GM21529 (cell line): ENCODE measurements at regions not wholly inside any gene's neighbourhood (a gene's known extent, or its start where the extent isn't known, plus 50 kb on each side); places are given as distances from the start of the nearest gene placed in this dataset.
"Not testable (repeated sequence)": the region's sequence is repeated elsewhere in the genome, so short reads cannot be mapped to it uniquely, and the experiment has no call there.

ENCODE experiments used
- ATAC-seq: cut with Tn5 transposase; IDR thresholded peaks from one replicate; pipeline ENCODE4 v1.9.1; 2021; ENCODE audit not compliant: unreplicated experiment

DNA sequence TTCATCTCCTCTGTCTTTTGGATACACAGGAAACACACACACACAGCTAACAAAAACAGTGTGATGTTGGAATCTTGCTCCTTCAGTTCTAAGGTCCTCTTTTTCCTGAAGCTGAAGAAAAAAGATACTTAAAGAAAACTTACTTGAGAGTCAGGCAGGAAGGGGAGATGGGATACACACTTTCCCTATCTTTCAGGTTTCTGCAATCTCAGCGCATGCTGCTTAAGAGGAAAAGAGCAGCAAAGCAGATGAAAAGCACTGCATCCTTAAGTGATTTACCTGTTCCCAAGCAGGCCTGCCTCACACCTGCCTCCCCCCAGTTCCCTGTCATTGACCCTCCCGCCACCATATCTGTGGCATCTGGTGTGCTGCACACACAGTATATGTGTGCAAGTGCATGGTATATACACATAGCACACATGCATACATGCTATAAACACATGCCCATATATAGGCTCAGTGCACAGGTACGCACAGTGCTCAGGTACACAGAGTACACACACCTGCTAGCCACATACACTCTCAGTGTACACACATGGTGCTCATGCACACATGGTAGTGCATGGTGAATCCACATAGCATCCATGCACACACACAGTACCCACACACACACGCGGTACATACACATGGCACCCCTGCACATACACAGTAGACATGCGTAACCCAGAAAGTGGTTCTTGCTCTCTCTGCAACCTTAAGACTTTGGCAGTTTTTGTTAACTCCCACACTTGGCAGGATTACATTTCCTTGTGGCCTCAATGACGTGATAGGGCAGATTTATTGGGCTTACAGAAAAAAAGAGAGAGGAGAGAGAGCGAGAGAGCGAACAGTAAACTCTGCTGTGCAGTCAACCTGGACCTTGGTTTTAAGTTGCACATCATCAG, 166.9 kb downstream of the TOMM20 start:
- ATAC-seq: peak; percentile 18

- no peak for ATAC-seq
These were observed 167.7 kb downstream of the TOMM20 start for GRCh38 chr1:234960722-234961455.

DNA sequence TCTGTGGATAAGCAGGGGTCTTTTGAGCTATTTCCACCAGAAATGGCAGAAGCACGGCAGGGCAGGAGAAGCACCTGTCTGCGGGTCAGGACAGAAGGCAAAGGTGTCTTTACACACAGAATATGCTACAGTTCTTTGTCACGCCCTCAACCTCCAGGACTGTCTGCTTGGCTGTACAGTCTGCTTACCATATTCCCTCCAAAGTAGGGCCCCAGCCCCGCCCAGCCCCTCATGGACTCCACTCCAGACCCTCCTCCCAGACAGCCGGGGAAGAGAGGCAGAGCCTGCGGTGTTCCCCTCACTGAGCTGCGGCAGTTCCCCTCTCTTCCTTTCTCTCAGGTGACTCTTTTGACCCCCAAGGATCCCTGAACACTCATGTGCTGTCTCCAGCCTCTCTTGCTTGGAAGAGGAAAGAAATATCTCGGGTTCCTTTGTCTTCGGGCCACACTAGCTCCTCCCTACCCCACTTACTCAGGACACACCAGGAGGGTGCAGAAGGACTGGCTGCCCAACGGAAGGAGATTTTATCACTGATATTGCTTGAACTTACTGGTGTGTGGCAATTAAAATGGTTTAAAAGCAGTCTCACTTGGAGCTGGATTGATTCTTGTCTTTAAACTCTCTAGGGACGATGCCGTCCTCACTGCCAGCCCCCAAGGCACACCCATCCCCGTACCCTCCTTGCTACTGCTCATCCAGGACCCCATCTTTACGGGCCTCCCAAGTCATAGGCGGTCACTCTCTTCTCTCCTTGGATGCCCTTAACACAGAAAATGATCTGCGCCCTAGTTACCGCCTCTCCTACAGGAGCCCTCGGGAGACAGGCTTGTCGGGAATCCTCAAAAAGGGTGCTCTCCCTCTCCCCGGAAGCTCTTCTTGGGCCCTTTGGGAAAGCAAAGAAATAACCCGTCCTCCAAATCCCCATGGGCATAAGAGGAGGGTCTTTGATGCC, 169.7 kb downstream of the TOMM20 start:
- ATAC-seq: no peak

DNA sequence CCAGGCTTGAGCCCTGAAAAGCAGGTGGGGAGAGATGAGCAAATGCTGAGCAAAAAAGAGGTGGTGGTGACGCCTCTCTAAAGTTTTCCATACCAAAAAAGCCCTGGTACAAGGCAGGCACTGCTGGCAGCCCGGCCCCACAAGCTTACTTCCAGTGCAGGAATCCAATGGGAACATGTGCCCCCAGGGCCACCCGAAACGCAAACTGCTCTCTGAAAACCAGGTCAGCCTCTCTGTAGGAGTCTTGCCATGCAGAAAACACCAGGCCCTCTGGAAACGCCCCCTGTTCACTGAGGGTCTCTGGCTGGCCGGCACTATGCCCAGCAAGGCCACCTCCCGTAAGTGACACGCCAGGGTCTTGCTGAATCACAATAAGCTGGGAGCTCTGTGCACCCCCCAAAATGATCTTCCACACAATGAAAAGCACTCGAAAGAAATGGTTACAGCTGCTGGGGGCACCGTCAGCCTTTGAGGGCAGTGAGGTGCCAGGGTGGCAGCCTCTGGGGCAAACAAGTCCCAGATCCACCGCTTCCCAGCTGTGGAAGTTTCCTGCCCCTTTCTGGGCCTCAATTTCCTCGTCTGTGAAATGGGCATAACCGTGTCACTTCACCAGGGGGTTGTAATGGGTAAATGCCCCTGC, 170.5 kb downstream of the TOMM20 start:
- no peak for ATAC-seq

DNA sequence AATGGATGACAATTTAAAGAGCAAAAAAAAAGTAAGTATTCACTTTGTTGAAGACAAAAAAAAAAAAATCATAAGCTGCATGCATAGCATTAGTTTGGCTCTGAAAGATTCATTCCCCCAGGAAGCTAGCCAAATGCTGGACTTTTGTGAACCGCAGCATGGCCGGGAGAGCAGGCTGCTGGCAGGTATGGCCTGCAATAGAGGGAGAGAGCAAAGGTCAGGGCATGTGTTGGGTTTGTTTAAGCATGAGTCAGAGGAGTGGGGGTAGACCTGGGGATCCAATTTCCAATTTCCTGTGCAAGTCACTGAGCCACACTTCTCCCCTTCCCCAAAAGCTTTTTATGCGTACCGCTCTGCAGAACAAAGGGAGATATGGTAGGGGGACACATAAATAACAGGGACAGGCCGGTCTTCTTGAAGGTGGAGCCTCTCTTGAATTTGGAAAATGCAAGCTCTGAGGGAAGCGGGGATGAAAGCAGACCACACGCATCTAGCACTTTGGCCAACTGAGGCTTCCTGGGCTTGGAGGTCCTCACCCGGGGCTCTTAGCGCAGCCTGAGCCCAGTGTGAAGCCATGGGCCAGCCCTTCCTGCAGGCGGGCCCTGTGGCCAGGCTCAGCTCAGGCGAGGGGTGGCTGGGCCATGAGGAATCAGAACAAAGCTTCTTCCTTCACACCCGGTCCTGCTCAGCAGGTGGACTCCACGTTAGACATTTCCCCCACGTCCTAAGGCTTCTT, 171.1 kb downstream of the TOMM20 start:
- no peak for ATAC-seq

- no peak for ATAC-seq
These were observed 171.8 kb downstream of the TOMM20 start for GRCh38 chr1:234956821-234957329.

- ATAC-seq: peak; percentile 55
These were observed 173.4 kb downstream of the TOMM20 start for GRCh38 chr1:234955107-234955731.

- ATAC-seq: peak; percentile 5
These were observed 174.0 kb downstream of the TOMM20 start for GRCh38 chr1:234954613-234955012.

DNA sequence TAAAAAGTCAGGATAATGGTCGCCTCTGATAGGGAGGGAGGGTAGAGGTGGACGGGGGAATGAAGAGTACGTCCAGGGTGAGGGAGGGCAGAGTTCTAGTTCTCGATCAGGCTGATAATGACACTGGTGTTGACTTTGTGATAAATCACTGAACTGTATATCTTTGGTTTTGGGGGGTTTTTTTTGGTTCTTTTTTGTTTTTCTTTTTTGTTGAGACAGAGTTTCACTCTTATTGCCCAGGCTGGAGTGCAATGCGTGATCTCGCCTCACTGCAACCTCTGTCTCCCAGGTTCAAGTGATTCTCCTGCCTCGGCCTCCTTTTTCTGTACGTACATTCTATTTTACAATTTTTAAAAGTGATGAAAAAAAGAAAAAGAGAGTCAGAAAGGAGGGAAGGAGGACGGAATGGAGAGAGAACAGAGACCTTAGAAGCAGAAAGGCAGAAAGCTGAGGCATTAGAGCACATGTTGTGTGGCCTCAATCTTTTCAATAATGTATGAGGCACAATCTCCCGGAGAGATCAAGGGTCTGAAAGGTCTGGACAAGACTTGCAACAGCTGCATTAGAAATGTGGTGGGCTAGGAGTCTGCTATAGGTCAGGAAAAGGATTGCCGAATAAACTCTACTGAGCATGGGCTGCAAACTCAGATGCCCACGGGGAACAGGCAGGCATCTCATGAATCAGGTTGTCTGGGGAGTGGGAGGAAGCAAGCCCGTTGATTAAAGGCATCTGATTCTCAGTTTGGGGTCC, 174.8 kb downstream of the TOMM20 start:
- ATAC-seq: no peak

GRCh38 chr1:234950598-234950997, 178.0 kb downstream of the TOMM20 start:
- ATAC-seq: no peak

- not testable (repeated sequence) for ATAC-seq
These were observed 179.1 kb downstream of the TOMM20 start for GRCh38 chr1:234949528-234949927.

- ATAC-seq: peak; percentile 80
These were observed 183.9 kb downstream of the TOMM20 start for GRCh38 chr1:234944439-234945344.

- ATAC-seq: no peak
These were observed 184.7 kb downstream of the TOMM20 start for GRCh38 chr1:234943836-234944402.

DNA sequence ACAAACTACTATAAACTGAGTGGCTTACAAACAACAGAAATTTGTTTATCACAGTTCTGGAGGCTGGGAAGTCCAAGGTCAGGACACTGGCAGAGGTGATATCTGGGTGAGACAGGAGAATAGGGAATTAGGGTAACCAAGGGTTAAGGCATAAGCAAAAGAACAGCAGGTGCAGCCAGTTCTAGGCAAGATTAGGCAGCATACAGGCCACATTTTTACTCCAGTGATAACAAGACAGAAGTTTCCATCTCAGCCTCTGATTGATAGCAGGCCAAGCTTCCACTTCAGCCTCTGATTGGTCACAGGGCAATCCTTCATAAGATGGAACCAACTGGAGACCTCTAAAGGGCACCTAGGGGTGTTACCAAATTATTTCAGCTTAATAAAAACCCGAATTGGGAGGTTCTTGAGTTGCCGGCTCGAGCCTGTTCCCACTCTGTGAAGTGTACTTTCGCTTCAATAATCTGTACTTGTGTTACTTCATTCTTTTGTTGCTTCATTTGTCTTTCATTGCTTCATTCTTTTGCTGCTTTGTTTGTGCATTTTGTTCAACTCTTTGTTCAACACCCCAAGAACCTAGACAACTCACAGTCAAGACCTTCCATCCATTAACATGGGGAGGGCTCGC, 185.6 kb downstream of the TOMM20 start:
- ATAC-seq: no peak

DNA sequence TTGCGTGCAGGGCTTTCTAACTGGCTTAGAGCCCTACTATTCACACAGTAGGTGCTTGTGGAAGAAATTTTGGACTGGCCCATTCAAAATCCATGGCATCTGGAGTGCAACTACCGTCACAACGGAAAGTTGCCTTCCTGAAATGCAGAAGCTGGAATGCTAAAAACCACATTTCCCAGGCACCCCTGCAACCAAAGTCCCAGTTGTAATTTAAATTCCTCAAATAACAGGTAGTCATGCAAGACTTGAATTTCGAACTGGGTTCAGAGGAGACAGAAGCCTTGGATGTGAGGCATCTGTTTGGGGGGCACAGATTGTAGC, 186.7 kb downstream of the TOMM20 start:
- no peak for ATAC-seq

DNA sequence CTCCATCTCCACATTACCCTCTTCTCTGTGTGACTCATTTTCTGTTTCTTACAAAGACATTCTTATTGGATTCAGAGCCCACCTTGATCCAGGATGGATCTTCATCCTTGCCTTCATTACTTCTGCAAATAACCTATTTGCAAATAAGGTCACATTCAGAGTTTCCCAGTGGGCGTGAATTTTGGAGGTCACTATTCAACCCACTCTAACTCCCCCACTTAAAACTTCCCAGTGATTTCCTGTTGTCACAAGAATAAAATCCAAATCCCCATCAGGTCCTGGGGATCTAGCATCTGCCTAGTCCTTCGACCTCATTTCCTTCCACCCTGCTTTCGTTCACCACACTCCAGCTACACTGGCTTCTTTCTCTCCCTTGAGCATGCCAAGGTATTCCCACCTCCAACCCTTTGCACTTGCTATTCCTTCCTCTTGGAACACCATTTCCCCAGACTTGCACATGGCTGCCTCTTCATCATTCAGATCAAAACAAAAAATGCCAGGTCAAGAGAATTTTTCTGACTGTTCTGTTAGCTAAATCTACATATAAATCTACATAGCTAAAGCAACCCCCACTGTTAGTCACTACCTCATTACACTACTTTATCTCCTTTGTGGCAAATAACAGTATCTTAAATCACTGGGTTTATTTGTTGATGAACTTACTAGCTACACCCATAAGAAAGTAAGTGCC, 187.2 kb downstream of the TOMM20 start:
- ATAC-seq: no peak
